GM23338 (cell line): ENCODE measurements at regions not wholly inside any gene's neighbourhood (a gene's known extent, or its start where the extent isn't known, plus 50 kb on each side); places are given as distances from the start of the nearest gene placed in this dataset.

Source experiments
- ATAC-seq: fragments of 200-7000 bp; cut with Tn5 transposase; 3 replicates; pipeline ENCODE4 v1.9.1; 2020
- DNase-seq: peaks from one replicate; pipeline ENCODE4 v3.0.0-alpha.2; 2015; ENCODE audit warnings: low spot score
- H2AFZ ChIP-seq: fragments of 200-600 bp; sonication (generic); 2 replicates; pipeline ENCODE4 v1.8.0; 2016; ENCODE audit warnings: antibody characterized with exemption, mild to moderate bottlenecking, moderate library complexity
- H3F3A ChIP-seq: fragments of 200-600 bp; sonication (generic); replicated peaks from 2 replicates; pipeline ENCODE4 v1.8.0; 2017; ENCODE audit warnings: antibody characterized with exemption, mixed run types, low read depth
- H3K27ac ChIP-seq: fragments of 200-600 bp; sonication (generic); 2 replicates; pipeline ENCODE4 v1.6.1; 2016; ENCODE audit warnings: low read depth
- H3K27me3 ChIP-seq: fragments of 200-600 bp; sonication (generic); 2 replicates; pipeline ENCODE4 v1.8.0; 2016; ENCODE audit warnings: mild to moderate bottlenecking, mixed run types, moderate library complexity; ENCODE audit not compliant: insufficient read depth
- H3K36me3 ChIP-seq: fragments of 200-600 bp; sonication (generic); 2 replicates; pipeline ENCODE4 v1.8.0; 2016; ENCODE audit warnings: mild to moderate bottlenecking; ENCODE audit not compliant: insufficient read depth
- H3K4me1 ChIP-seq: fragments of 200-600 bp; sonication (generic); 2 replicates; pipeline ENCODE4 v1.8.0; 2016; ENCODE audit warnings: mild to moderate bottlenecking, moderate library complexity; ENCODE audit not compliant: insufficient read depth
- H3K4me2 ChIP-seq: fragments of 200-600 bp; sonication (generic); 2 replicates; pipeline ENCODE4 v1.7.1; 2017; ENCODE audit warnings: mixed run types
- H3K4me3 ChIP-seq: fragments of 200-600 bp; sonication (generic); 2 replicates; pipeline ENCODE4 v1.6.1; 2016; ENCODE audit warnings: mixed run types
- H3K79me2 ChIP-seq: fragments of 200-600 bp; sonication (generic); replicated peaks from 2 replicates; pipeline ENCODE4 v1.8.0; 2017; ENCODE audit warnings: mild to moderate bottlenecking; ENCODE audit not compliant: insufficient read depth
- H3K9me2 ChIP-seq: fragments of 200-600 bp; sonication (generic); 2 replicates; pipeline ENCODE4 v1.8.0; 2017; ENCODE audit not compliant: insufficient read depth
- H4K20me1 ChIP-seq: fragments of 200-600 bp; sonication (generic); replicated peaks from 2 replicates; pipeline ENCODE4 v1.8.0; 2017; ENCODE audit warnings: mild to moderate bottlenecking; ENCODE audit not compliant: insufficient read depth
- H3K27ac Mint-ChIP-seq: 2 replicates; pipeline ENCODE4 v1.8.0; 2020; ENCODE audit warnings: inconsistent platforms, mild to moderate bottlenecking, moderate library complexity, mixed read lengths
- H3K27me3 Mint-ChIP-seq: 3 replicates; pipeline ENCODE4 v1.8.0; 2022; ENCODE audit warnings: low read depth, mild to moderate bottlenecking, moderate library complexity, mixed read lengths, inconsistent platforms; ENCODE audit not compliant: insufficient read depth, poor library complexity
- H3K36me3 Mint-ChIP-seq: 3 replicates; pipeline ENCODE4 v1.8.0; 2021; ENCODE audit warnings: low read depth, mild to moderate bottlenecking, inconsistent platforms, moderate library complexity, mixed read lengths
- H3K4me1 Mint-ChIP-seq: 3 replicates; pipeline ENCODE4 v1.8.0; 2020; ENCODE audit warnings: mild to moderate bottlenecking, inconsistent platforms, mixed read lengths
- H3K4me3 Mint-ChIP-seq: 3 replicates; pipeline ENCODE4 v1.8.0; 2021; ENCODE audit warnings: moderate library complexity, mild to moderate bottlenecking, inconsistent platforms, mixed read lengths
- H3K9me3 Mint-ChIP-seq: 3 replicates; pipeline ENCODE4 v1.8.0; 2020; ENCODE audit warnings: moderate library complexity, mild to moderate bottlenecking, inconsistent platforms, mixed read lengths
- EZH2phosphoT487 ChIP-seq: fragments of 200-600 bp; sonication (generic); IDR thresholded peaks from one replicate; pipeline ENCODE4 v1.8.1; 2018; ENCODE audit warnings: antibody characterized with exemption; ENCODE audit not compliant: unreplicated experiment
- JUNB ChIP-seq: IDR thresholded peaks from one replicate; pipeline ENCODE4 v1.6.1; 2016; ENCODE audit warnings: antibody characterized with exemption; ENCODE audit not compliant: unreplicated experiment
- NANOG ChIP-seq: IDR thresholded peaks from 2 replicates; pipeline ENCODE4 v1.6.1; 2016; ENCODE audit warnings: antibody characterized with exemption, borderline replicate concordance
- POLR2AphosphoS5 ChIP-seq: IDR thresholded peaks from 2 replicates; pipeline ENCODE4 v1.6.1; 2016; ENCODE audit warnings: antibody characterized with exemption, low read depth
- ZNF114 ChIP-seq: fragments of 250-450 bp; sonication (Bioruptor Pico); IDR thresholded peaks from 2 replicates; pipeline ENCODE4 v1.5.0; 2020; ENCODE audit warnings: mild to moderate bottlenecking, moderate library complexity
- TF ChIP-seq, protein P1 (sequence below): fragments of 250-450 bp; sonication (Bioruptor Pico); IDR thresholded peaks from 2 replicates; pipeline ENCODE4 v1.5.0; 2020; ENCODE audit warnings: mild to moderate bottlenecking, moderate library complexity
- TF ChIP-seq, protein P2 (sequence below): IDR thresholded peaks from one replicate; pipeline ENCODE4 v1.6.1; 2018; ENCODE audit warnings: antibody characterized with exemption; ENCODE audit not compliant: unreplicated experiment
- TF ChIP-seq, protein P3 (sequence below), 2 experiments: fragments of 200-600 bp in 1 of 2; sonication (generic) in 1 of 2; conservative IDR thresholded peaks; 2 replicates each; pipeline versions ENCODE4 v1.5.1 to v1.6.1; 2016 to 2017; ENCODE audit warnings: antibody characterized with exemption in 2 of 2, low read depth in 2 of 2, mild to moderate bottlenecking in 2 of 2, moderate library complexity in 1 of 2

DNA sequence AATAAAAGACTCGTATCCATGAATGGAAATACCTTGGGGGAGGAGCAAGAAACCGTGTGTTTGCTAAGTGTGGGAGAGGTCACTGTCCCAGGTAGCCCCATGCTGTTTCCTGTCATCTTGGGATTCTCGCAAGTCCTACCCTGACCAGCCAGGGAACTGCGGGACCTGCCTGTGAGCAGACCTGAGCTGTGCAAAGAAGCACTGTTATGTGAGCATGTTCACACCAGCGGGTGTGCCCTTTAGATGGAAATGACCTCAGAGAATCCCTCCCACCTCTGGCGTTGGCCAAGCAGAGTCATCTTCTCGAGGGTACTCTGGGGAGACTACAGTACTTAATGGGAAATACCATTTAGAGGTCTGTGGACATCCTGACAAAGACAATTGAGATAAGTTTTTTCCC lies 127.0 kb upstream of the MON1B start (continued):
- TF ChIP-seq, protein P1, sequence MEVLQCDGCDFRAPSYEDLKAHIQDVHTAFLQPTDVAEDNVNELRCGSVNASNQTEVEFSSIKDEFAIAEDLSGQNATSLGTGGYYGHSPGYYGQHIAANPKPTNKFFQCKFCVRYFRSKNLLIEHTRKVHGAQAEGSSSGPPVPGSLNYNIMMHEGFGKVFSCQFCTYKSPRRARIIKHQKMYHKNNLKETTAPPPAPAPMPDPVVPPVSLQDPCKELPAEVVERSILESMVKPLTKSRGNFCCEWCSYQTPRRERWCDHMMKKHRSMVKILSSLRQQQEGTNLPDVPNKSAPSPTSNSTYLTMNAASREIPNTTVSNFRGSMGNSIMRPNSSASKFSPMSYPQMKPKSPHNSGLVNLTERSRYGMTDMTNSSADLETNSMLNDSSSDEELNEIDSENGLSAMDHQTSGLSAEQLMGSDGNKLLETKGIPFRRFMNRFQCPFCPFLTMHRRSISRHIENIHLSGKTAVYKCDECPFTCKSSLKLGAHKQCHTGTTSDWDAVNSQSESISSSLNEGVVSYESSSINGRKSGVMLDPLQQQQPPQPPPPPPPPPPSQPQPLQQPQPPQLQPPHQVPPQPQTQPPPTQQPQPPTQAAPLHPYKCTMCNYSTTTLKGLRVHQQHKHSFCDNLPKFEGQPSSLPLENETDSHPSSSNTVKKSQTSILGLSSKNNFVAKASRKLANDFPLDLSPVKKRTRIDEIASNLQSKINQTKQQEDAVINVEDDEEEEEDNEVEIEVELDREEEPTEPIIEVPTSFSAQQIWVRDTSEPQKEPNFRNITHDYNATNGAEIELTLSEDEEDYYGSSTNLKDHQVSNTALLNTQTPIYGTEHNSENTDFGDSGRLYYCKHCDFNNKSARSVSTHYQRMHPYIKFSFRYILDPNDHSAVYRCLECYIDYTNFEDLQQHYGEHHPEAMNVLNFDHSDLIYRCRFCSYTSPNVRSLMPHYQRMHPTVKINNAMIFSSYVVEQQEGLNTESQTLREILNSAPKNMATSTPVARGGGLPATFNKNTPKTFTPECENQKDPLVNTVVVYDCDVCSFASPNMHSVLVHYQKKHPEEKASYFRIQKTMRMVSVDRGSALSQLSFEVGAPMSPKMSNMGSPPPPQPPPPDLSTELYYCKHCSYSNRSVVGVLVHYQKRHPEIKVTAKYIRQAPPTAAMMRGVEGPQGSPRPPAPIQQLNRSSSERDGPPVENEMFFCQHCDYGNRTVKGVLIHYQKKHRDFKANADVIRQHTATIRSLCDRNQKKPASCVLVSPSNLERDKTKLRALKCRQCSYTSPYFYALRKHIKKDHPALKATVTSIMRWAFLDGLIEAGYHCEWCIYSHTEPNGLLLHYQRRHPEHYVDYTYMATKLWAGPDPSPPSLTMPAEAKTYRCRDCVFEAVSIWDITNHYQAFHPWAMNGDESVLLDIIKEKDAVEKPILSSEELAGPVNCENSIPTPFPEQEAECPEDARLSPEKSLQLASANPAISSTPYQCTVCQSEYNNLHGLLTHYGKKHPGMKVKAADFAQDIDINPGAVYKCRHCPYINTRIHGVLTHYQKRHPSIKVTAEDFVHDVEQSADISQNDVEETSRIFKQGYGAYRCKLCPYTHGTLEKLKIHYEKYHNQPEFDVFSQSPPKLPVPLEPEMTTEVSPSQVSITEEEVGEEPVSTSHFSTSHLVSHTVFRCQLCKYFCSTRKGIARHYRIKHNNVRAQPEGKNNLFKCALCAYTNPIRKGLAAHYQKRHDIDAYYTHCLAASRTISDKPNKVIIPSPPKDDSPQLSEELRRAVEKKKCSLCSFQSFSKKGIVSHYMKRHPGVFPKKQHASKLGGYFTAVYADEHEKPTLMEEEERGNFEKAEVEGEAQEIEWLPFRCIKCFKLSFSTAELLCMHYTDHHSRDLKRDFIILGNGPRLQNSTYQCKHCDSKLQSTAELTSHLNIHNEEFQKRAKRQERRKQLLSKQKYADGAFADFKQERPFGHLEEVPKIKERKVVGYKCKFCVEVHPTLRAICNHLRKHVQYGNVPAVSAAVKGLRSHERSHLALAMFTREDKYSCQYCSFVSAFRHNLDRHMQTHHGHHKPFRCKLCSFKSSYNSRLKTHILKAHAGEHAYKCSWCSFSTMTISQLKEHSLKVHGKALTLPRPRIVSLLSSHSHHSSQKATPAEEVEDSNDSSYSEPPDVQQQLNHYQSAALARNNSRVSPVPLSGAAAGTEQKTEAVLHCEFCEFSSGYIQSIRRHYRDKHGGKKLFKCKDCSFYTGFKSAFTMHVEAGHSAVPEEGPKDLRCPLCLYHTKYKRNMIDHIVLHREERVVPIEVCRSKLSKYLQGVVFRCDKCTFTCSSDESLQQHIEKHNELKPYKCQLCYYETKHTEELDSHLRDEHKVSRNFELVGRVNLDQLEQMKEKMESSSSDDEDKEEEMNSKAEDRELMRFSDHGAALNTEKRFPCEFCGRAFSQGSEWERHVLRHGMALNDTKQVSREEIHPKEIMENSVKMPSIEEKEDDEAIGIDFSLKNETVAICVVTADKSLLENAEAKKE (CRISPR knock-in tag) = no peak
- TF ChIP-seq EZH2phosphoT487 = no peak

DNA sequence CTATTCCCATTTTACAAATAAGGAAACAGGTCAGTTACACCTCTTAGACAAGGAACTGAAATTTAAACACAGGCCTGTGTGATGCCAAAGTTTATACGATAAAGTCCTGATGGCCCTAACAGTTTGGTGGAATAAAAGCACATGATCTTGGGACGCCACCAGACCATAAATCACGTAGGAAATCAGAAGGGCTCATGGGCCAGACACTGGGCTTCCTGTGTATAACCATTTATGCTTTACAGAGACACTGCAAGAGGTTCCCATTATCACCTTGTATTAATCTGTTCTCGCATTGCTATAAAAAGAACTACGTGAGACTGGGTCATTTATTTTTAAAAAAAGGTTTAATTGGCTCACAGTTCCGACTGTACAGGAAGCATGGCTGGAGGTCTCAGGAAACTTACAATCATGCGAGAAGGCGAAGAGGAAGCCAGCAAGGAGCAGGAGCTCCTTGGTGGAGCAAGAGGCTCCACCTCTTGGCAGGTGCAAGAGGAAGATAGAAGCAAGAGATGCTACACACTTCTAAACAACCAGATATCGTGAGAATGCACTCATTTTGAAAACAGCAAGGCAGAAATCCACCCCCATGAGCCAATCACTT lies 124.0 kb upstream of the MON1B start:
- H3K36me3 Mint-ChIP-seq = no peaks in the 10 kb centered on the region
- H3K9me3 Mint-ChIP-seq = peaks cover 57% of the 10 kb centered on the region
- H3K27me3 Mint-ChIP-seq = no peaks in the 10 kb centered on the region
- Histone ChIP-seq H3K4me1 (peaks cover 25% of the 10 kb centered on the region), H3K9me2 (no peaks in the 10 kb centered on the region), H3K79me2 (no peaks in the 10 kb centered on the region), H3K27ac (no peak overlapping the region), H3F3A (no peaks in the 10 kb centered on the region), H2AFZ (peak overlapping the region; percentile 11; the same call in 1 of the 2 replicates), H3K36me3 (no peaks in the 10 kb centered on the region), H3K4me2 (no peak overlapping the region), H3K27me3 (no peaks in the 10 kb centered on the region), H3K4me3 (no peak overlapping the region), H4K20me1 (no peaks in the 10 kb centered on the region)
- no peak overlapping the region for H3K4me3 Mint-ChIP-seq
- H3K4me1 Mint-ChIP-seq = peaks cover 23% of the 10 kb centered on the region; the same call in 2 of the 3 replicates
- DNase-seq (no peak), ATAC-seq (no peak)
- no peak overlapping the region for H3K27ac Mint-ChIP-seq
- TF ChIP-seq NANOG (no peak), POLR2AphosphoS5 (no peak), ZNF114 (CRISPR knock-in tag) (no peak), JUNB (no peak)
- TF ChIP-seq, protein P2, sequence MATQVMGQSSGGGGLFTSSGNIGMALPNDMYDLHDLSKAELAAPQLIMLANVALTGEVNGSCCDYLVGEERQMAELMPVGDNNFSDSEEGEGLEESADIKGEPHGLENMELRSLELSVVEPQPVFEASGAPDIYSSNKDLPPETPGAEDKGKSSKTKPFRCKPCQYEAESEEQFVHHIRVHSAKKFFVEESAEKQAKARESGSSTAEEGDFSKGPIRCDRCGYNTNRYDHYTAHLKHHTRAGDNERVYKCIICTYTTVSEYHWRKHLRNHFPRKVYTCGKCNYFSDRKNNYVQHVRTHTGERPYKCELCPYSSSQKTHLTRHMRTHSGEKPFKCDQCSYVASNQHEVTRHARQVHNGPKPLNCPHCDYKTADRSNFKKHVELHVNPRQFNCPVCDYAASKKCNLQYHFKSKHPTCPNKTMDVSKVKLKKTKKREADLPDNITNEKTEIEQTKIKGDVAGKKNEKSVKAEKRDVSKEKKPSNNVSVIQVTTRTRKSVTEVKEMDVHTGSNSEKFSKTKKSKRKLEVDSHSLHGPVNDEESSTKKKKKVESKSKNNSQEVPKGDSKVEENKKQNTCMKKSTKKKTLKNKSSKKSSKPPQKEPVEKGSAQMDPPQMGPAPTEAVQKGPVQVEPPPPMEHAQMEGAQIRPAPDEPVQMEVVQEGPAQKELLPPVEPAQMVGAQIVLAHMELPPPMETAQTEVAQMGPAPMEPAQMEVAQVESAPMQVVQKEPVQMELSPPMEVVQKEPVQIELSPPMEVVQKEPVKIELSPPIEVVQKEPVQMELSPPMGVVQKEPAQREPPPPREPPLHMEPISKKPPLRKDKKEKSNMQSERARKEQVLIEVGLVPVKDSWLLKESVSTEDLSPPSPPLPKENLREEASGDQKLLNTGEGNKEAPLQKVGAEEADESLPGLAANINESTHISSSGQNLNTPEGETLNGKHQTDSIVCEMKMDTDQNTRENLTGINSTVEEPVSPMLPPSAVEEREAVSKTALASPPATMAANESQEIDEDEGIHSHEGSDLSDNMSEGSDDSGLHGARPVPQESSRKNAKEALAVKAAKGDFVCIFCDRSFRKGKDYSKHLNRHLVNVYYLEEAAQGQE = no peak
- TF ChIP-seq, protein P3, sequence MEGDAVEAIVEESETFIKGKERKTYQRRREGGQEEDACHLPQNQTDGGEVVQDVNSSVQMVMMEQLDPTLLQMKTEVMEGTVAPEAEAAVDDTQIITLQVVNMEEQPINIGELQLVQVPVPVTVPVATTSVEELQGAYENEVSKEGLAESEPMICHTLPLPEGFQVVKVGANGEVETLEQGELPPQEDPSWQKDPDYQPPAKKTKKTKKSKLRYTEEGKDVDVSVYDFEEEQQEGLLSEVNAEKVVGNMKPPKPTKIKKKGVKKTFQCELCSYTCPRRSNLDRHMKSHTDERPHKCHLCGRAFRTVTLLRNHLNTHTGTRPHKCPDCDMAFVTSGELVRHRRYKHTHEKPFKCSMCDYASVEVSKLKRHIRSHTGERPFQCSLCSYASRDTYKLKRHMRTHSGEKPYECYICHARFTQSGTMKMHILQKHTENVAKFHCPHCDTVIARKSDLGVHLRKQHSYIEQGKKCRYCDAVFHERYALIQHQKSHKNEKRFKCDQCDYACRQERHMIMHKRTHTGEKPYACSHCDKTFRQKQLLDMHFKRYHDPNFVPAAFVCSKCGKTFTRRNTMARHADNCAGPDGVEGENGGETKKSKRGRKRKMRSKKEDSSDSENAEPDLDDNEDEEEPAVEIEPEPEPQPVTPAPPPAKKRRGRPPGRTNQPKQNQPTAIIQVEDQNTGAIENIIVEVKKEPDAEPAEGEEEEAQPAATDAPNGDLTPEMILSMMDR (conservative IDR thresholded peaks at IDR 0.05; ENCODE audit: low read depth in 2 of 2) = no peak
